Smooth muscle cell of the brain vasculature (primary cell): ENCODE measurements at regions not wholly inside any gene's neighbourhood (a gene's known extent, or its start where the extent isn't known, plus 50 kb on each side); places are given as distances from the start of the nearest gene placed in this dataset.

ENCODE experiments used
- DNase-seq: peaks from one replicate; pipeline ENCODE4 v3.0.0-alpha.2; 2012; ENCODE audit warnings: low read depth, low spot score

DNA sequence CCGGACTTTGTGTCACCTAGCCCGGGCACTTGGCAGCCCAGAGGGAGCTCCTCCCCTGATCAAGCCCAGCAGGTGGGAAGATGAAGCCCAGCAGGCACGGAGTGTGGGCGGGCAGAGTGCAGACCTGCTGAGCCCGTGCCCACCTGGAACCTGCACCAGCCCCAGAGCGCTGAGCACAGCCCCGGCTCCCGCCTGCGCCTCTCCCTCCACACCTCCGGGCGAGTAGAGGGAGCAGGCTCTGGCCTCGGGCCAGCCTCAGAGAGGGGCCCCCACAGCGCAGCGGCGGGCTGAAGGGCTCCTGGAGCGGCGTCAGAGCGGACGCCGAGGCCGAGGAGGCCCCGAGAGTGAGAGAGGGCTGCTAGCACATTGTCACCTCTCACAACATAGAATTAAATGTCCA, 257.7 kb downstream of the VGLL3 start:
- DNase-seq, result no peak

DNA sequence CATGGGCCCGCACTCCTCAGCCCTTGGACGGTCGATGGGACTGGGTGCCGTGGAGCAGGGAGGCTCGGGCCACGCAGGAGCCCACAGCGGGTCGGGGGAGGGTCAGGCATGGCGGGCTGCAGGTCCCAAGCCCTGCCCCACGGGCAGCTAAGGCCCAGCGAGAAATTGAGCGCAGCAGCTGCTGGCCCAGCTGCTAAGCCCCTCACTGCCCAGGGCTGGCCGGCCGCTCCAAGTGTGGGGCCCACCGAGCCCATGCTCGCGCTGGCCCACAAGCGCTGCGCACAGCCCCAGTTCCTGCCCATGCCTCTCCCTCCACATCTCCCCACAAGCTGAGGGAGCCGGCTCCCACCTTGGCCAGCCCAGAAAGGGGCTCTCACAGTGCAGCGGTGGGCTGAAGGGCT, 259.4 kb downstream of the VGLL3 start:
- no peak for DNase-seq

DNA sequence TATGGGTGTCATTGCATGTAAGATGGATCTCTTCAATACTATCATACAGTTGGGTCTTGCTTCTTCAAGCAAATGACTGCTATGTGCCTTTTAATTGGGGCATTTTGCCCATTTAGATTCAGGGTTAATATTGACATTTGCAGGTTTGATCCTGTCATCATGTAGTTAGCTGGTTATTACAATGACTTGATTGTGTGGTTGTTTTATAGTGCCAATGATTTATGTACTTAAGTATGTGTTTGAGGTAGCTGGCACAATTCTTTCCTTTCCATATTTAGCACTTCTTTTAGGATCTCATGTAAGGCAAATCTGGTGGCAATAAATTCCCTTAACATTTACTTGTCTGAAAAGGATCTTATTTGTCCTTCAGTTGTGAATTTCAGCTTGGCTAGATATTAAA, 267.5 kb downstream of the VGLL3 start:
- no peak for DNase-seq

DNA sequence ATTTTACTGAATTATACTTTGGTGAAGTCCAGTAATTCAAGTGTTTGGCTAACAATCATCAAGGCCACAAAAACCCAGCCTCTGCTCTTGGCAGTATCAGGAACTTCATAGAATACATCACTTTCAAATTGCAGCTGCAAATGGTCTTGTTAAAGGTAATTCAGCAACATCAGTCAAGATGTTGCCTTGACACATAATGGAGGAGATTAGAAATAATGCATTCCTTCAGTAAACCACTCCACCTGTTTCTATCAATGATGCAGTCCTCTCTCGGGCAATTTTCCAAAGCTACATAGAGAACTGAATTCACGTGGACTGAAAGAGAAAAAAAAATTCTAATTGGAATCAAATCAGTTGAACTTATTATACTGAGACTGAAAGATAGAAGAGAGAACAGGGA, 279.3 kb downstream of the VGLL3 start:
- no peak for DNase-seq

DNA sequence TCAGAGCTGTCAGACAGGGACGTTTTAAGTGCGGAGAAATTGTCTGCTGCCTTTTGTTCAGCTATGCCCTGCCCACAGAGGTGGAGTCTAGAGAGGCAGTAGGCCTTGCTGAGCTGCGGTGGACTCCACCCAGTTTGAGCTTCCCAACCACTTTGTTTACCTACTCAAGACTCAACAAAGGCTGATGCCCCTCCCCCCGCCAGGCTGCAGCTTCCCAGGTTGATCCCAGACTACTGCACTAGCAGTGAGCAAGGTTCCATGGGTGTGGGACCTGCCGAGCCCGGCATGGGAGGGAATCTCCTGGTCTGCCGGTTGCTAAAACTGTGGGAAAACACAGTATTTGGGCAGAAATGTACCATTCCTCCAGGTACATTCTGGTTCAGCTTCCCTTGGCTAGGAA, 282.1 kb downstream of the VGLL3 start:
- no peak for DNase-seq

DNA sequence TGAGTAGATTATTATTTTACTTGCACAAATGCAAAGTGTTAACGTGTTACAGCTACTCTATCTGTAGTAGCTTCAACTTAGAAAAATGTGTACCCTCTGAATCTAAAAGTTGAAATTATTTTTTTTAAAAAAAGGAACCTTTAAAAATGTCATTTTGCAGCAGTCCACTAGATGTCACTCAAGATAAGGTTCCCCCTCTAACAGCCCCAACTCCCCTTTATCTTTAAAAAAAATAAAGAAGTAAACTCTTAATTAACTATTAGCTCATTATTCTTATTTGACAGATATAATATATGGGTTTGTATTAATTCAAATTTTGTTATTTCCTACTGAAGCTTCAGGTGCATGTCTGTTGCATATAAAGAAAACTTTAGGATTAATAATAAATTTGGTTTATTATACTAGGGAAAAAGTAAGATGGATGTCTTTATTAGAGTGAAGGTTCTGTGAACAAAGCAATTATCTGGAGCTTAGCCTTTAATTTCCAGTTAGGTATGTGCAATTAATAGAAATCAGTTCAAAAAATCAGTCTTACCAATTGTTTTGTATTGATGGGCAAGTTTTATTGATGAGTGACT, 288.5 kb downstream of the VGLL3 start:
- no peak for DNase-seq

DNA sequence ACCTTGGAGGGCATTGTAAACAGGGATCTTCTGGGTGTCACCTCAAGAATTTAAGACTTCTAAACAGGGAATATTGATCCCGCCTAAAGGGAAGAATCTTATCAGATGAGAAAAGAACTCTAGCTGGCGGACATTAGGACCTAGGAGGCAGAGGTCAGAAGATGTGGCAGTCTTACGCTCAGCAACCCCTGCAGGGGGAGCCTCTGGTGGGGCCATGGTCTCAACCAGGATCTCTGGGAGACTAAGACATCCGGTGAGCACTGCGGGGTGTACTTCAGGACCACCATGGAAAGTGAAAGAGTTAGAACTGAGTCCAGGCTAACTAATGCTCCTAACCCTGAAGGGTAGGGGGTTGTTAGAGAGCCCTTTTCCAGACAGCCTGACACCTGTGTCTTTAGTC, 295.2 kb downstream of the VGLL3 start:
- no peak for DNase-seq

DNA sequence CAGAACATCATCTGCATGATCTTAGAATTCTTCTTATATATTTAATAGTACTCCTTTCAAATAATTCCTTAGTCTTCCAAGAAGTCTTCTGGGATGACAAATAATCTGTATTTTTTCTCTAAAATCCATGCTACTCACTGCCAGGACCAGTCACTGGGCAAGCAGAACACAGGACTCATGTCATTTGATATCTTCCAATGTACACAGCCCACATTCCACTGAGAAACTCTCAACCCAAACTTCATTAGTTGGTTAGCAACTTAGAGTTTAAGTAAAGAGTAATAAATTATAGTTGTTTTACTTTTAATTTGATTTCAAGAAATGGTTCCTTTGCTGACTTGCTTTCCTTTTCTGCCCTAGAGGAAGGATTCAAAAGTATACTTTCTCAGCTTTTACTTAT, 317.0 kb downstream of the VGLL3 start:
- DNase-seq, result no peak

DNA sequence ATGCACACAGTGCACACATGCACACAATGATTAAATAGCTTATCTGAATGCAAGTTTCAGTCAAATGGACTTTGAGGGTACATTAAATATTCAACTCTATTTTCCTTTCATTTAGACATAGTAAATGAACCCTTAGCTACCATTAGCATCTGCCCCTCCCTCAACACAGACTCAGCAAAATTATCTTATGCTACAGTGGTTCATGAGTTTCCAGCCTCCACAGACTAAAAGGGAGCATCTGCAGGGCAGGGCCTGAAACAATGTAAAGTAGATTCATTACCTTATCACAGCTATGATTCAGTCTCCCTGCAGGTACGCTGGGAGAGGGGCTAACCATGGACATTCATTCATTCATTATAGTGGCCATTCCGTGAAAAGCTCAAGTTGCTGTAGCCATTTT, 329.1 kb downstream of the VGLL3 start:
- DNase-seq, result no peak

DNA sequence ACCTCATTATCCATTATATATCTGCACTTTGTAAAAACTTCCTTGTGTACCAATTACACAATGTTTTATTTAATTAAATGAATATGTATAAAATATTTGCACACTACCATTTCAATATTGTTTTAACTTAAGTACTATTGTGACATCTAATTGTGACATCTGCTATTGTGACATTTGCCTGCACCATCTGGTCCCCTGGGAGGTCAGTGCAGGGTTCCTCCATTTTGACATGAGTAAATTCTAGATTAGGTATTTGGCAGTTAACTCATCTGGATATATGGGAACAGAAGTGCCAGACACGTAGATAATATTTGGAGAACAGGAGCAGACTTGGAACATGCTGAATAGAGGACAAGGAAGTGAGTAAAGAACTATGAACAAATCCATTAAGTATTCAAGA, 332.1 kb downstream of the VGLL3 start:
- no peak for DNase-seq

DNA sequence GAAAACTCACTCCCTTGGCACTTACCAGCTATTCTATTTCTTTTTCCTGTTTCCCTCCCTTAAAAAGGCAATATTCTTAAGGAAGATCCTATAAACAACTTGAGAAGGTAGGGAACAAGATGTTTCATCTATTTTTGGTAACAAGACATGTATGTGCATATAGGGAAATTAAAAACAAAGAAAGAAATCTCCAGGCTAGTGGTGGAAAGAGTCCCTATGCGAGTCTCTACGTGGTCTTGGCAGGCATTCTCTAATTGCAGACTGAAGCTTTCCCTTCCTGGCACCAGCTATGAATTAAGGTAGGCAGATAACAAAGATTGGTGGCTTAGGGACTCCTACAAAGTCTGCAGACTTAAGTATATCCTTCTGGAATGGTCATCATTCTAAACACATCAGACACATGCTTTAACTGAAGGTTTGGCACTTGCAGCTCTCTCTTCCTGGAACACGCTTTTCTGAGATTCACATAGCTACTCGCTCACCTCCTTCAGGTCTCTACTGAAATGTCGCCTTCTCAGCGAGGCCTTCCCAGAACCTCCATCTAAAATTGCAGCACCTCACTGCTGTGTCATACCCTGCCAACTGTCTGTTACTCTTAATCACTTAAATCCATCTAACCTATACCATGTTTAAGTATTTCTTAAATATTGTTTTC, 336.0 kb downstream of the VGLL3 start:
- no peak for DNase-seq

DNA sequence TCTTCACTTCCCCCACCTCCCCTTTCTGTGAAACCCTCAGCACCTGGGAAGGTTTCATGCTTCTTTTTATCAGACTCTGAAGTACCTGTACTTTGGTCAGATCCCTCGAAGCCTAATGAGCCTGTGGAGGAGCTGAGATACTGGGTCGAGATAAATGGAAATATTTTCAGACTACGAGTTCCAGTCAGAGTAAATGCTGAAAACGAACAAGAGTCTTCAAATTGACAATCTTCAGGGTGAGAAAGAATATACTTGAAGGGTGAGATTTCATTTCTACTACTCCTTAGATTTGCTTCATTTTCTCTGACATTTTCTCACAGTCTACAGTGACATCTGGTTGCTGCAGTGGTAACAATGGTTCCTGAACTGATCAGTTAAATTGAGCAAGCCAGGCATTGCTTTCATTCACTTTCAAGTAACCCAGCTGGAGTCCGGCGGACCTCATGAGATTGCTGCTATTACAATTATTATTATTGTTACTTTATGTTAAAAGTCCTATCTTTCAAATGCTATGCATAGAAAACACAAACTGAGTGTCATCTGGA, 337.2 kb downstream of the VGLL3 start:
- DNase-seq, result no peak

DNA sequence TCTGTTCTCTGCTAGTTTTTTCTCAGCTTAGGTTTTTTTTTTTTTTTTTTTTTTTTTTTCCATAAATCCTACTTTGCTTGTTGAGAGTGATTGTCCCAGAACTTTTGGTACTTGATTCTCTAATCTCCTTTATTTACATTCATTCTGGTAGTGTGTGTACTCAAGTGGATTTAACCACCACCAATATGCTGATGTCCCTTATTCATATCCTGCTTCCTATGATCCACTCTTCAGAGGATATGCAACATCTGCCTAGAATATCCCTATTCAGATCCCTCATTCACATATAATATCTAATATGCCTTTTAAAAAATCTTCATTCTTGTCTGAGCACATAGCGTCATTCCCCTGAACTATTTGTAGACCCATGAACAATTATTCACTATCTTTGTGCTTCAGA, 342.9 kb downstream of the VGLL3 start:
- no peak for DNase-seq

DNA sequence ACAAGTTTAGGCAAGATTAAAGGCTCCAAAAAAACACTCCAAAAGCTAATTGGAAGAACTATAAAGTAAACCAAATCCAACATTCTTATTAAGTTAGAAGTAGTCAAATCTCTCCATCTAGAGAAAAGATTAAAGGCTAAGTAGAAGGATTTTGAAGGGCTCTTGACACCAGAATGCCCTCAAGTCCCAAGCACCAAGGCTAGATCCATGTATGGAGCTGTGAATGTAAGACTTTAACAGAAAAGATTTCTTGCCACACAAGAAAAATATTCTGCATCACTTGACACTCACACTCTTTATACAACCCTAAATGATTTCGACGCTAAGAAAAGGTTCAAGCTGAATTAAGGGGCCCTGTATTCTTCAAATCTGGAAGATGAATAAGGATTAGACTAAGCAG, 345.2 kb downstream of the VGLL3 start:
- no peak for DNase-seq

DNA sequence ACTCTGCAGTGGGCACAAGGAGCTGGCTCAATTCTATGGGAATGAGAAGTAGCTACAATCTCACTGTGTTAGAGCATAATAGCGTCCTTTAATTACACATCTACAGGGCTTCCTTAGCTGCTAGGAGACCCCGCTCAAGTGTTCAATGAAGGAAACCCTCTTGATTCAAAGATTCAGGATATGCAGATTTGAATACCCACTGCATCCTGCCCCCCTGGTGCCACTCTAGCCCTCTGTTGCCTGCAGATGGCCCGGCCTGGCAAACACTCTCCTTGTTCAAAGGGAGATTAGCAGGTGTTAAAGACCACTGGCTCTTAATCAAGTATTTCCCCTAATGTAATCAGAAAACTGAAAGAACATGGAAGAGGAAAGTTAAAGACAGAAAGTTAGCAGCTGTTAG, 356.6 kb downstream of the VGLL3 start:
- no peak for DNase-seq

DNA sequence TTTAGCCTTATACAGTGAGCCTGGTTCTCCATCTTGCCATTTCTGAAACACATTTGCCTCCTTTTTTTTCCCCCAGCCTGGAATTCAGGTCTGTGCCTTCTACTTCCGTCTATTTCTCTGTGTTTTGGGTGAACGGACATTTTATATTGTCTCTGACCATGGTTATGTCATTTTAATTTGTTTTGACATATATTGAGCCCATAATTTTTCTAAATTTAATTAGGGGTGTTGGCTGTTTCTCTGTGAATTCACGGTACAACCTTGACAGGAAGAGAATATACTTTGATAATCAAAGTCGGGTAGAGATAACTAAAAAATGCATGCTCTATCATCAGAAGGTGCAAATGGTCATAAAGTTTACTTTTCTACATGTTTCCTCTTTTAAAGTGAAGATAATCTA, 361.4 kb downstream of the VGLL3 start:
- DNase-seq, result no peak

DNA sequence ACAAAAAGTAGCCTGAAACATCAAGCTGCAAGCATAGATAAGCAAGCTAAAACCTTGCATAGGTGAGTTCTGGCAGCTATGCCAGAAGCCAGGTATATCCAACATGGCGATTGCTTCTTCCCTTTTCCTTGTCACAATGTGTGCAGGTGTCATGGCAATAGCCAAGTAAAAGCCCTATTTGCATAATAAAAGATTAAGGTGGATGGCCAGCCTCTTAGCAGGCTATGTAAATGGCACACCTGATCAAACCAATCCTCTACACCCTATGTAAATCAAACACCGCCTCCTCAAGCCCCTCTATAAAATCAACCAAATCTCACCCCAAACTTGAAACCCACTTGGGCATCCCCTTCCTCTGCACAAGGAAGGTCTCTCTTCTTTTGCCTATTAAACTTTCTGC, 366.8 kb downstream of the VGLL3 start:
- DNase-seq, result no peak

DNA sequence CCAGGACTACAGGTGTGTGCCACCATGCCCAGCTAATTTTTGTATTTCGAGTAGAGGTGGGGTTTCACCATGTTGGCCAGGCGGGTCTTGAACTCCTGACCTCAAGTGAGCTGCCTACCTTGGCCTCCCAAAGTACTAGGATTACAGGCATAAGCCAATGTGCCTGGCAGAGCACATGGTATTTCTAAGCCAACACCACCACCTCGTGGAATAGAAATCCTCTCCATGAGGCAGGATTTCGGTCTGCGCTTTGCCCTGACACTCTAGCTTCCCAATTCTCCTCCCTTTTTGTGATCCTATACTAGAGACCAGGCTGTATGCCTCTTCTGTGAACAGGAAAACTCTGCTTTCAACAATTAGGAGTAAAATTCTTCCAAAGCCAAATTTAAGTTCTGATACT, 372.2 kb downstream of the VGLL3 start:
- no peak for DNase-seq

DNA sequence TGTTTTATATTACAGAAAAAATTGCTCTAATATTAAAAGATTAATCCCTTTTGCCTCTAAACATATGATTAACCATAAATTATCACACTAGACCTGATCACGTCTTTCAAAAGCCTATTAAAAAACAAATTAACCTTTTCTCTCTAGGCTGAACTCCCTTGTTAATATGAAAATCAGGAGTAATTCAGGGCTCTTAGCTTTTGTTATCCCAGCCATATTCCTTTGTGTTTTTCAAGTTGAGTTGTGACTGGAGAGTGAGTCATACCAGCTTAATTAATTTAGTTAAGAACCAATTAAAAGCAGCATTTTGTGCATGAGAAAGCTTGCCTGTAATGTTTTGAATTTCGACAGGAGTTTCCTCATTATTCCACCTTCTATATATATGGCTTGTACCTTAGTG, 385.8 kb downstream of the VGLL3 start:
- no peak for DNase-seq

DNA sequence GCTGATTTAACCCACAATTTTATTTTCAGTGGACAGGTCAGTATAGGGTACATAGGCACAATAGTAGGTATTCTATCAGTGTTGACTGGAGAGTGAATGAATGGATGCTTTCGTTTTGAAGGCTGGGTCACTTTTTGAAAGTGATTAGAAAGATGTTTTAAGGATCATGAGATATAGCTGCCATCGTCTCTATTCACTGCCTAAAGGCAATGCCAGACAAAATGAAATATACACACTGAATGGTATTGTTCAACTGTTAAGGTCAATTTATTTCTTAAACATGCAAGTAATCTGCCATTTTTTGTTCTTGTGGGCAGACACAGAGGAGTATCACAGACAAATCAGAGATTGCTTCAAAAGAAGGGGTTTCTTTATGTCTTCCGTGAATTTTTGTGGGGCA, 395.3 kb downstream of the VGLL3 start:
- no peak for DNase-seq

DNA sequence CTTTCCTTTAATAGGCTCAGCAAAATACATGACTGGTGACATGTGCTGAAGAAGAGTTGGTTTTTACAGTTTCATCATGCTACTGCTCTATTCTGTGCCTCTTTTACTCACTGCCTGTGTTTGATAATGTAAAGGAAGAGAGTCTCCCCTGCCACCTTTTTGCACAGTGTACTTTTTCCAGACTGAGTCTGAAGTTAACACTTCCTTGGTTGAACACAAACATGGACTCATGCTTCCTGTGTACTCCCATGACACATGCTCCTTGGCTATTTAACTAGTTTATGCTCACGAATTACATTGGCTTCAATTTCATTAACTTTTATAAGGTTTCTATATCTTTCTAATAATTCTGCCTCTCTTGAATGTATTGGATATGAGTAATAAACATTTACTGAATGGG, 396.1 kb downstream of the VGLL3 start:
- no peak for DNase-seq

DNA sequence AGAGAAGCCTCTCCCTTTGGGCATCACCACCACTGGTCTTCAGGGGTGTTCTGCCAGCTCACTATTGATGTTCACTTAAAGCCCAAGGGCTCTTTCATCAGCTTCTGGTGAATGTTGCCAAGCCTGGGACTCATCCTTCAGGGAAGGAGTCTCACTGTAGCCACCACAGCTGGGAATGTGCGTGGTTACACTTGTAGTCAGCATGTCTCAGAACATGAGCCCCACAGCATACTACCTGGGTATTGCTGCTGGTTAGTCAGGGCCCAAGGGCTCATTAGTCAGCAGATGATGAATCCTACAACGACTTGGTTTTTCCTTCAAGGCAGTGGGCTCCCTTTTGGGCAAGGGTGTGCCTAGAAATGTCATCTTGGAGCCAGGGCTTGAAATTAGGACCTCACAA, 412.9 kb downstream of the VGLL3 start:
- DNase-seq, result no peak

DNA sequence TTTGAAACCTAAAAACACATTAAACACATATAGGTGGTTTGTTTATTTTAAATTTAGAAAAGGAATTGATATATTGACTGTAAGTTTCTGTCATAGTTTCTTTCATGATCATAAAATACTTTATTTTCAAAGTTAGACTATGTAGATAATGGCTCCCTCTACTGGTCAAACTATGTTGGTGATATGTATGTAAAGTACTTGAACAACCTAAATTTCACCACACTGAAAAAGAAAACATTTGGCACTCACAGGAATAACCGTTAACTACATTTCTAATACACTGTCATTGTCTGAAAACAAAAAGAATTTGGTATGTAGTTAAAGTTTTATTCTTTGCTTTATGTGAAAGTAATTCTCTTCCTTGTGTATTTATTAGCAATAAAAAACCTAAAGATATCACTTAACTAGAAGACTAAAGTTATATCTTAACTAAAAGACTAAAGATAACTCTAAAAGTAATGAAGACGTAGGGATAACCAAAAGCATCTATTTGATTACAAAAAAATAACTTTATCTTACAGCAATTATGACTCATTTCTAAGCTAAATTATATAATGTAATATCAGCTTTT, 427.5 kb downstream of the VGLL3 start:
- DNase-seq, result peak; percentile 15
